ENCODE measurements at regions not wholly inside any gene's neighbourhood (a gene's known extent, or its start where the extent isn't known, plus 50 kb on each side); places are given as distances from the start of the nearest gene placed in this dataset.

DNA sequence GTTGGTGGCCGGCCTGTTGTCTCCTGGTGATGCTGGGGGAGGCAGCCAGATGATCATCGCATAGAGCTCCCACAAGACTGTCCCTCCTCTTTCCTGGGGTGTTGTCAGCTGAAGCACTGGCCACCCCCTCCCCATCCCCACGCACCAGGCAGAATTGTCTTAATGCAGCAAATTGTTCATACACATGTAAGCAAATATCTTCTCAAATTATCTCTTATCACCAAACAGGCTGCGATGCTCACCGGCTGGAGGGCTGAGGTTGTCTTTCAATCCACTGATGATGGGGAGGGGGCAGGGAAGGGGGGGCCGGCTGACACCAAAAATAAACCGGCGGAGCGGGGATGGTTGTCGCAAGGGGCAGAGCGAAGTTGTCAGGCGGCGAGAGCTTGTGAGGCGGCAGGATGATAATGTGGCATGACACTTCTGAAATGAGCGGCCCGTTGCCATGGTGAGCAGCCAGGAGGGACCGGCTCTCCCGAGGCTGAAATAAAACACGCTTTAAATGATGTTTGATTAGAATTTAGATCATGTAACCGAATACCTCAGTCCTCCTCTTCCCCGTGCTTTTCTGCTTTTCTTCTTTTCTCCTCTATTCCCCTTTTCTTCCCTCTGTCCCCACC, 59.8 kb downstream of the MRM1 start:
- no peak for DNase-seq (ENCODE audit: low read depth in 3 of 3)

DNA sequence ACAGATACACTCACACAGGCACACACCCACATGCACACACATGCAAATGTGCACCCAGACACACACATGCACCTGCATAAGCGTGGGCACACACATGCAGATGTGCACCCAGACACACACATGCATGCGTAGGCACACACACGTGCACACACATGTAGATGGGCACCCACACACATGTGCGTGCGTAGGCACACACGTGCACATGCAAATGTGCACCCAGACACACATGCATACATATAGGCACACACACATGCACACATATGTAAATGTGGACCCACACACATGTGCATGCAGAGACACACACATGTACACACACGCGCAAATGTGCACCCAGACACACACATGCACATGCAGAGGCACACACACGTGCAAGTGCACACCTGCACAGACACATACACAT, 60.3 kb downstream of the MRM1 start:
- DNase-seq (ENCODE audit: low read depth in 3 of 3): no peak

DNA sequence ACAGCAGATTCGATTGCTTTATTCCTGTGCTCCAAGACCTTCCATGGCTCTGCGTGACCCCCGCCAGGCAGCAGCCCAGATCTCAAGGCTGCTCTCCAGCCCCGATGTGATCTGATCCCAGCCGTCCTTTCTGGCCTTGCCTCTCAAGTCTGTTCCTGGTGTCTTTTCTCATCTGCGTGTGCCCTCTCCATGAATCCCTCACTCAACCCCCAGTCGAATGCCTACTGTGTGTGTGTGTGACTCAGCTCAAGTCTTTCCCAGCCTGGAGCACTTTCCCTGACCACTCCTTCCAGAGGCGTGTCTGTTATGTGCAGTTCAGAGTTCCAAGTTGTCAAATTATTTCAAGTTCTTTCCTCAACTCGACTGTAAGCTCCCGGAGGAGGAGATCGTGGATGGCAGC, 64.0 kb downstream of the MRM1 start:
- no peak for DNase-seq (ENCODE audit: low read depth in 3 of 3)

DNA sequence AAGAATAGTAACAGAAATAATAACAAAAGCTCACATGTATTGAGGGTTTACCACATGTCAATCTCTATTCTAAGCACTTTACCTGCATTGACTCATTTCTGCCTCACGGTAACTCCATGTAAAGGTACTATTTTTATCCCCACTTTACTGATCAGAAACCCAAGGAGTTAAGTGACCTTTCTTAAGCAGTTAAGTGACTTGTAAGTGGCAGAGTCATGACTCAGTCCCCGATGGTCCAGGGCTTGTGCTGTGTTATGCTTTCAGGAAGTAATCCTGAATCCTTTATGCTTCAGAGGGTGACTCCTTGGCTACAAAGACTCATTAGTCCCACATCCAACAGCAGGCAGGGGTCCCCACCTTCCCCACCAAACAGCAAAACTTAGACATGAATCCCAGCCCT, 66.5 kb downstream of the MRM1 start:
- DNase-seq (ENCODE audit: low read depth in 3 of 3): no peak

DNA sequence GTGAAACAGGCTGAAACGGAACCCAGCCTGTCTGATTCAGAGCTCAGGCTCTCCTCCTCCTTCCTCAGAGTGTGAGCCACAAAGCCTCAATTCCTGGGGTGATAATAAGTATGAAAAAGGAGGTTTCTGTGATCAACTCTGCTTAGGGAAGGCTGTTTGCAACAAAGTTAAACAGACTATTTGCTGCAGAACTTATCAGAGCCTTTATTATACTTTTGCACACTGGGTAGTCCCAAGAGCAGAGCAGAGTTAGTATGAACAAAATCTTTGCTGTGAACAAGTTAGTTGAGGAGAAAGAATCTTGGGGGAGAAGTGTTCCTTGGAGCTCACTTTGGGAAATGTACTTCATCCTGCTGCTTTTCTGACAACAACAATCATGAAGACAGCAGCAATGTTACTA, 67.4 kb downstream of the MRM1 start:
- no peak for DNase-seq (ENCODE audit: low read depth in 3 of 3)

DNA sequence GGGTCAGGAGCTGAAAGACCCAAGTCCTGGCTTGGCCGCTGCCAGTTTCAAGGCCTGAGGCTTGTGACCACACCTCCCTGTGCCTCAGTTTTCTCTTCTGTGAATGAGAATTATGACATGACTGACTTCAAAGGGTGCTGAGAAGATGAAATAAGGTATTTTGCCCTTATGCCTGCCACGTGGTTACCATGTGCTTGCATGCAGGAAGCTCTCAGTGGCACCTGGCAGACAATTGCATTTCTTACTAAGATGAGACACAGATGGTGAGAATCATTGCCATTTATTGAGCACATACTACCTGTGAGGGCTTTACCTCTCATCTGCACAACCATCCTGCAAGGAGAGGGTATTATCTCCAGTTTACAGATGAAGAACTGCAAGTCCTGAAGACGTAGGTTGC, 69.8 kb downstream of the MRM1 start:
- DNase-seq (ENCODE audit: low read depth in 3 of 3): no peak

DNA sequence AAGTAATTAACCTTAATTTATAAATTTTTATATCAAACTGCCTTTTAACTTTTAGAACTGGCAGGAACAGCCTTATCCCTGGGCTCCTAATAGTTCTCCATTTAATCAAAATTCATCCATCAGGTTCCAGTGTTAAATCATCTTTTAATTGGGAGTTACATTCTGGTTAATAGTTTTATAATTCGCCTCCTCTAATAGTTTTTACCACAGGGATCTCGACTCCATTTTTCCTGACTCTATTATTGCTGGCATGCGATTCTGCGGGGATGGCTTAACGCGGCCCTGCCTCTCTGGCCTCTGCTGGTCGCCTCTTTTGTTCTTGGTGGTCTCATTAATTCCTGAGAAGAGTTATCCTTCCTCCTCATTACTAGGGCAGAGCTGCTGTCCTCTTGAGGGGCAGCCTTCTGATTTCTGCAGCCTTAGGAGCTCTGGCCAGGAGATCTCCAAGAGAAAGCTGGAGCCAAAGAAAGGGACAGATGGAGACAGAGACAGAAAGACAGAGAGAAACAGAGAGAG, 71.1 kb downstream of the MRM1 start:
- no peak for DNase-seq (ENCODE audit: low read depth in 3 of 3)

DNA sequence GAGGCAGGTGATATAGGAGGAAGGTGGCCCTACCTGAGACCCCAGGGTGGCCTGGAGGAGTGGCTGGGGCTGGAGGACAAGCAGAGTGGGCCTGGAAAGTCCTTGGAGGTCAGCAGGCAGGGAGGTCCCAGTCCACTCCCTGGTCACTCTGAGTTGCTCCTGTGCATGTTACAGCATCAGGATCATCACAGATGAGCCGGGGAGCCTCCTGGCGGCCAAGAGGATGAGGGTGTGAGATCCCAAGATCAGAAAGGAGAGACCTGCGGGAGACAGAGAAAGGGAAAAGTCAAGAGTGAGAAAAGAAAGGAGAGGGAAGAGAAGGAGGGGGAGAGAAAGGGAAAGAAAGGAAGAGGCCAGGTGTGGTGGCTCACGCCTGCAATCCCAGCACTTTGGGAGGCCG, 71.7 kb downstream of the MRM1 start:
- DNase-seq (ENCODE audit: low read depth in 3 of 3): no peak

DNA sequence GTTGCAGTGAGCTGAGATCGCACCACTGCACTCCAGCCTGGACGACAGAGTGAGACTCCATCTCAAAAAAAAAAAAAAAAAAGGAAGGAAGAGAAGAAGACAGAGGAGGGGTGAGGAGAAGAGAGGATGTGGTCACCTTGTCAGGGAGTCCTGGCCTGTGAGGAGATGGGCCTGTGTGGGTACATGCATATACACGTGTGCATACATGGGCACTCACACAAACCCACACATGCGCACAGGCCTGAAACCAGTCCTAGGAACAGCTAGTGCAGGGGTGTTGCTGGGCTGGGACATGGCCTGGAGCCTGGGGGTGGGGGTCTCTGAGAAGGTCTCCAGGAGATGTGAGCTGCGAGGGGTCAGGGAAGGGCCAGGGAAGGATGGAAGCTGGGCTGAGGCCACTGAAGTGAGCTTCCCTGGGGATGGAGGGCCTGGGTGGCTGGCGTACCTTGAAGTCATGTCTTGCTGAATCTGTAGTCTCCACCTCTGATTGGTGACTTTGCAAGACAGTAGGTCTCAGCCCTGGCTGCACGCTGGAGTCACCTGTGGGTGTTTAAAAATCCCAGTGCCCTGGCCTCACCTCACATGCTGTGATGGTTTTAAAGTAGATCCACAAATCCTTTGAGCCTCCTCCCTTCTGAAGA, 72.4 kb downstream of the MRM1 start:
- DNase-seq (ENCODE audit: low read depth in 3 of 3): no peak

DNA sequence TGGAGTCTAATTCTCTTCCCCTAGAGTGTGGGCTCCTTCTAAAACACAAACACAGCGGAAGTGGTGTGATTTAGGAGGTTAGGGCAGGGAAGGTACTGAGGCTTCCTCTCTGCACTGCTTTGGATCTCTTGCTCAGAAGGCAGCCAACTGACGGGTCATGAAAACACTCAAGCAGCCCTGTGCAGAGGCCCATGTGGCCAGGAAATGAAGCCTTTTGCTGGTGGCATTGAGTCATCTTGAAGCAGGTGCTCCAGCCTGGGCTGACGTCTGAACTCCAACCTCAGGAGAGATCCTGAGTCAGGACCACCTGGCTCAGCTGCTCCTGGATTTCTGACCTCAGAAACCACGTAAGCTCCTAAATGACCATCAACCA, 72.9 kb downstream of the MRM1 start:
- DNase-seq (ENCODE audit: low read depth in 3 of 3): peak in 2 of 3 donors; percentile 11 to 27

DNA sequence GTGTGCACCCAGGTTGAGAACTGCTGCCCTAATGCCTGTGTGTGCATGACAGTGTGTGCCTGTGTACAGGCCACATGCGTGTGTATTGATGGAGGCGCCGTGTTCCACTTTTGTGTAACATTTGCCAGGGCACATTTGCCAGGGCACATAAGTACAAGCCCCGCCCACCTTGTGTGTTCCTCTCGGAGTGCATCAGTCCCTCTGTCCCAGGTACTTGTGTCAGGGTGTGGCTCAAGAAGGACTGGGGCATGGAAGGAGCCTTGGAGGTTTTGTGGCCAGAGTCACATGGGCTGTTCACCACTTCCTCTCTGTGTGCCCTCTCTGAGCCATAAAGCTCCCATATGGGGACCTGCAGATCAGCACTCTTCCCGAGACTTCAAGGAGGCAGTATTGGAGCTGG, 73.9 kb downstream of the MRM1 start:
- DNase-seq (ENCODE audit: low read depth in 3 of 3): no peak

DNA sequence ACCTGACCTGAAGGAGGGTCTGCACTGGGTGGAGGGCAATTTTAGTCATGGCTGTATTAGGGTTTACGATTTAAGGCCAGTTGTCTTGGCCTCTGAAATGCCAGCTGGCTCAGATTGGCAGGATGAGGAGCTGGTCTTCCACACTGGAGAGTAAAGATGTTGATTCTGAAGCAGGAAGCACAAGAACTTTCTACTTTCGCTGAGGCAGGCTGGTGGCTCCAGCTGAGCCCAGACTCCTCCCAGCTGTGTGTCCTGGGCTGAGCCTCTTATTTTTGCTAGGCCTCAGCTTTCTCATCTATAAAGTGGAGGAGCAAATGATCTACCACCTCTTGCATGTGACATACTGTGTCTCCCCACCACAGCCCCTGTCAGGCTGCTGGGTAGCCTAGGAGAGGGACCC, 74.4 kb downstream of the MRM1 start:
- DNase-seq (ENCODE audit: low read depth in 3 of 3): no peak

DNA sequence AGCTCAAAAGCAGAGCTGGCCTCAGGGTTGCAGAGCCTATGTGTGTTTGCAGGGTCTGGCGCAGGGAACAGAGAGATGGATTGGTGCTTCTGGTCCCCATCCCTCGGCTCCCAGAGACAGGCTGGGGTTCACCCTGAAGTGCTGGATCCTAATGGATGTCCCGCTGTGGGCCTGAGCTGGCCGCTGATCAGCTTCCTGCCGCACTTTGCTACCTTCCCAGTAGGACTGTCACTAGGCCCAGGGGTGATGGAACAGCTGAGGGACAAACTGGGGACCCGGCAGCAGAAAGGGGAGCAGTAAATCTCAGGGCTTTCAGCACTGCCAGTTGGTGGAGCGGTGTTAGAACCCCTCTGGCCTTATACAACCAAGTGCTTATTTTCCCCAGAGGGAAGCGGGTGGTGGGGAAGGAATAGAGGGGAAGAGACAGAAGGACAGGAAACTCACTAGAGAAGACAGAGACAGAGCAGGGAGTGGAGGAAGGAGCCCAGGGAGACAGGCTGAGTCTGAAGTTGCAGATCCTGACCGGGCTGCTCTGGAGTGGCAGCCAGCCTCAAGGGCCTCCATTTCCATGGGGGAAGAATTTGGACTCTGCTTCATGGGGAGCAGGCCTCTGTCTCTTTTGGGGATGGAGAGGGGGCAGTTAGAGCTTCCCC, 78.6 kb downstream of the MRM1 start:
- DNase-seq (ENCODE audit: low read depth in 3 of 3): no peak

DNA sequence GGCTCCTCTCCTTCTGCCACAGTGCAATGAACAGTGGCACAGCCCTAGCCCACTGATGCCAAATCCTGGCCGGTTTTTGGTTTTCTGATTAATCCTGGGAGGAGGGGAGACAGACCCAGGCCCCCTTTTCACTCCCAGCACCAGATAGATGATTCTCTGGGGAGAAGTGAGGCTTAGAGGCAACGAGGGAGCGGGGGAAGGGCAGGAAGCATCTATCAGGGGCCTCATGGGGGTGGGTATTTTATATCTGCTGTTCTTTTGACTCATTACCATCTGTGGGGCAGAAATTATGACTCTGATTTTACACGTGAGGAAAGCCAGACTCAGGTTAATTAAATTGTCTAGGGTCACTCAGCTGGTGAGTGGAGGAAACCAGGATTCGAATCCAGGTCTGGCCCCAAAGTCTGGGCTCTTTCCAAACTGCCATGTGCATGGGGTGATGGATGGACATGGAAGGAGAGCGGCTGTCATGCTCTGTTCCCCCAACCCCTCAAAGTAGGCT, 79.4 kb downstream of the MRM1 start:
- DNase-seq (ENCODE audit: low read depth in 3 of 3): no peak

DNA sequence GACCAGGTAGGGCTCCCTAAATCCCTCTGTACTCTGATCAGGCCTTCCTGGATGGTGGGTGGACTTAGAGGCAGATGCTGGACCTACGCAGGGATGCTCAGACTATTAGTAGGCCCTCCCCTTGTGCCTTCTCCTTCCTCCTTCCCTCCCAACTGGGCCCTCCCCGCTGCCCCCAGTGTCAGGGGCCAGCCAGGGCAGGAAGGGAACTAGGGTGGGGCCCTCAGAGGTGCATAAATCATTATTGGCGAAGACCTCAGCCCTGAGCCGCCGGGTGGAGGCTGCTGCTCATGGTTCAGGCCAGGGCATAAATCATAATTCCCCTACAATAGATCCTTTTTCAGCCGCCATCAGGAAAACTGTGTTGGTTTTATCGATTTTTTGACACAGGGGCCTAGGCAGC, 81.4 kb downstream of the MRM1 start:
- no peak for DNase-seq (ENCODE audit: low read depth in 3 of 3)

DNA sequence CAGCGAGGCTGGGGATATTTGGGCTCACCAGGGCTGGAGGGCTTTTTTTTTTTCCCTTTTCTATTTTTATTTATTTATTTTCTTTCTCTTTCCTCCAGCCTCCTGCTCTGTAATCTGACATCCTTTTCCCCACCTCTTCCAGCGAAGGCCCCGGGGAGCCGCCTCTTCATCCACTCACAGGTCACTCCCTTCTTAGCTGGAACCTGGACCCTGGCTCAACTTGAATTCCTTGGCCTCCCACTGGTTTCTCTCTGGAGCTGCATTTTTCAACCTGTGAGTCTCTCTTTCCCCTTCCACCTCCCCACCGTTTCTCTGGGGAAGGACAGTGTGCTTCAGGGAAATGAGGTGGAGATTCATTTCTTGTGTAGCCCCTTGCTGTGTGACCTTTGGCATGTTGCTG, 82.0 kb downstream of the MRM1 start:
- DNase-seq (ENCODE audit: low read depth in 3 of 3): no peak

DNA sequence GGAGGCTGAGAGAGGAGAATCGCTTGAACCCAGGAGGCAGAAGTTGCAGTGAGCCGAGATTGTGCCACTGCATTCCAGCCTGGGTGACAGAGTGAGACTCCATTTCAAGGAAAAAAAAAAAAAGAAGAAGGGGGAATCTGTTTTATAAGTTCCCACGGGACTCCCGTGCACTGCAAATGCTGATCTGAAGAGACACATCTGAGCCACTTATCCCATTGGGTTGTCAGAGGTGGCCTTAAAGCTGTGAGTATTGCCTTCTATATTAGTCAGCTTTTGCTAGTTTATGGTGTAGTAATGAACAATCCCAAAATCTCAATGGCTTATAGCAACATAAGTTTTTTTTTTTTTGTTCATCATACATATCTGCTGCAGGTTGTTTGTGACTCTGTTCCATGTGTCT, 82.8 kb downstream of the MRM1 start:
- DNase-seq (ENCODE audit: low read depth in 3 of 3): no peak

DNA sequence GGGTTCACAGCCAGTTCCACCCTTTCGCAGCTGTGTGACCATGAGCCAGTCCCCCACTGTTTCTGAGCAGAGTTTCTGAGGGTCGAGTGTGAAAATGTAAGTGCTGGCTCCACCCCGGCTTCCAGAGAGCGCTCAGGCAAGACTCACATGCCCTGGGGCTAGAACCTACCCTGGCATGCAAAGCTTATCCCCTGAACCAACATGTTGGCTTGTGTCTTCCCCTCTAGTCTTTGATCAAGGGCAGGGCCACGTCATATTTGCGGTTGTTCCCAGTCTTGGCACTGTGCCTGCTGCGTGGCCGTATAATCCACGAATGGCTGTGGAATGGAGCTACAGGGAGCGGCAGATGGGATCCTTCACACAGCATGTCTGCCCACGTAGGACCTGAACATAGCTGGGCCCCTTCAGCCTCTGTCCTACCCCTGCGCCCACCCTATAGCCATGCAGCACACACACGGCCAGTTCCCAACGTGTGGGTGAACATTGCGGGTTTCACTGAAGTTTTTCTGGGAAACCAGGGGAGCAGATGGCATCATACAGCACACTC, 84.8 kb downstream of the MRM1 start:
- DNase-seq (ENCODE audit: low read depth in 3 of 3): no peak

DNA sequence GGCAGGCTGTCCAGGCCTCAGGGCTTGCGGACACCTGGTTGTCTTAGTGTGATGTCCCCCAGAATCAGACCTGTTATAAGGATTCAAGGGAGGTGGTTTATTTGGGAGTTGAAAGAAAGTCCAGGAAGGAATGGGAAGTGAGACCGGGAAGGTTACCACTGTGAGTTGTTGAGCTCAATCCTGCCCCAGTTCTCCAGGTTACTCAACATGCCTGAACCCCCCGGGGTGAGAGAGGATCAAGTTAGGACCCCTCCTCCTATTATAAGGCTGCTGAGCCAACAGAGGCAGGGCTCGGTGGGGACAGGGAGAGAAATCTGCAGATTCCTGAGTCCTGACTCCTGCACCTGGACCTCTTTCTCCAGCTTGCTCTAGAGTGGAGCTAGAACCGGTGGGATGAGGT, 86.4 kb downstream of the MRM1 start:
- no peak for DNase-seq (ENCODE audit: low read depth in 3 of 3)

DNA sequence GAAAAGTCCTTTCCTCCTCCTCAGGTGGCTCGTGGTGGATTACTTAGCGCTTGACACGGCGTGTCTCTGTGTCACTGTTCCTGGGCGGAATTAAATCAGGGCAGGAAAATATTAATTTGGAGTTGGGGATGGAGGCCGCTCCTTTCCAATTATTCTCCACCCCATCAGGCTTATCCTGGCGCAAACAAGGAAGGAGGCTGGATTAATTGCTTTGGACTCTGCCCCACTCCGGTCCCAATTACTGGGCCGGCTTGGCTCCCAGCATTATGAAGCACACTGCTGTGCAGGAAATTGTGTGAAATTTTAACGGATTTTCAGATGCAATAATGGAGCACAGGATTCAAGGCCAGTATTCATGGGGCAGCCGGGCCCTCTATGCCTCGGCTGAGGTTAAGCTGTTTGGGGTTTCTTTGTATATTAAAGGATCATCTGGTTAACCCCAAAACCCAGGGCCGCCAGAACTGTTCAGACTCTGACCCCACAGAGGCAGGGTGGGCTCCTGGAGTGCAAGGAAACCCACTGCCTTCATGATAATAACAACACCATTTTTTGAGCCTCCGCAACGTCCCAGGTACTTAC, 87.8 kb downstream of the MRM1 start:
- no peak for DNase-seq (ENCODE audit: low read depth in 3 of 3)

DNA sequence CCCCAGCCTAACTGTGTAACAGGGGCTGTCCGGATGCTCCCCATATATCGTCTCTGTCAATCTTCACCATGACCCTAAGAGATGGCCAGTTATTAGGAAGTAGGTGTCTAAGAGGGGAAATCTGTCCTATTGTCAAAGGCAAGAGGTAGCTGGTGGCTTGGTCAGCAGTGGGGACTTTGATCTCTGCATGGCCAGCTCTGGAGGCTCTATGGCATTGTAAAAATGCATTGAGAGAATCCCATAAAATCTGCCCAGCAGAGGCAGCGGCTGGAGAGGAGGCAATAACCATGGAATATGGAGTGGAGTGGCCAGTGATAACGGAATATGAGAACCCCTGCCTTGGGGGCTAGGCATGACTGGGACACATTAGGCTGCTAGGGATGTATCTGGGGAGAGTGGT, 88.8 kb downstream of the MRM1 start:
- DNase-seq (ENCODE audit: low read depth in 3 of 3): no peak

DNA sequence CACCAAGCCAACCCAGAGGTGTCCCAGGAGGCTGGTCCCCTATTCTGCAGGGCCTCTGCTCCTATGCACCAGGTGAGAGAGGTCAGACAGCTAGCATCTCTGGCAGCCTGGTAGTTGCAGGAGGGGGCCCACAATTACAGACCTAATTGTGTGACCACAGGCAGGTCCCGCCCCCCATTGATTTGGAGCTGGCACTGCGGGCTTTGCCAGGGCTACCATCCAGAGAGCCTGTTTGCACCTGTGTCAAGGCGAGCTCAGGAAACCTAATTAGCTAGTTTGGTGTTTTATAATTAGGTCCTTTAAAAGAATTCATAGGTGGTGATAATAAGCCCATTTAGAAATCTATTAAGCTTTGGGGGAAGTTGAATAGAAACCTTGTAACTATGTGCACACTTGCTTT, 90.2 kb downstream of the MRM1 start:
- no peak for DNase-seq (ENCODE audit: low read depth in 3 of 3)

DNA sequence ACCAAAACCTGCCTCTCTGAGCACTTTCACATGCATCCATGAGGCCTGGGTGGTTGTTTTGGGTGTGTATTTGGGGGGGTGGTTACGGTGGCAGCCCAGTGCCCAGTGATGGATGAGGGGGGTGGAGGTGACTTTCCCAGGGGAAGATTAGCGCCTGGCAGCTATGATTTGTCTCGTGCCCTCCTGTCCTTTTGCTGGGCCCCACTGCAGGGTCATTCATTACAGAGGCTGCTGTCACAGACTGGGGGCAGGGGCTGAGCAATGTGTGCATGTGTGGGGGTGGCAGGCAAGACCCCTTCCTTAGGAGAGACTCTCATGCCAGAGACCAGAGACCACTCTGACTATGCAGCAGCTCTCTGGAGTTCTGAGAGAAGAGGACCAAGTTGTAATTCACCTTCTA, 93.7 kb downstream of the MRM1 start:
- no peak for DNase-seq (ENCODE audit: low read depth in 3 of 3)
